Lower lobe of right lung (tissue), 2 donors: ENCODE measurements at regions not wholly inside any gene's neighbourhood (a gene's known extent, or its start where the extent isn't known, plus 50 kb on each side); places are given as distances from the start of the nearest gene placed in this dataset.

Experiments
- ATAC-seq, 2 donors: fragments of 200-7000 bp; cut with Tn5 transposase; one replicate each; pipeline ENCODE4 v1.9.1; 2020 to 2022; ENCODE audit warnings: mild to moderate bottlenecking in 2 of 2, moderate library complexity in 2 of 2
- DNase-seq: peaks from one replicate; pipeline ENCODE4 v3.0.0-alpha.2; 2020
- H3K27ac ChIP-seq: fragments of 200-600 bp; one replicate; pipeline ENCODE4 v1.8.0; 2022
- H3K27me3 ChIP-seq: fragments of 200-600 bp; one replicate; pipeline ENCODE4 v1.8.0; 2022; ENCODE audit warnings: low read depth
- H3K36me3 ChIP-seq: fragments of 200-600 bp; one replicate; pipeline ENCODE4 v1.8.0; 2022; ENCODE audit warnings: mild to moderate bottlenecking
- H3K4me1 ChIP-seq: fragments of 200-600 bp; one replicate; pipeline ENCODE4 v1.8.0; 2022
- H3K4me3 ChIP-seq: fragments of 200-600 bp; one replicate; pipeline ENCODE4 v1.8.0; 2022; ENCODE audit warnings: mild to moderate bottlenecking
- H3K9me3 ChIP-seq: fragments of 200-600 bp; one replicate; pipeline ENCODE4 v1.8.0; 2022
- CTCF ChIP-seq: fragments of 200-600 bp; IDR thresholded peaks from one replicate; pipeline ENCODE4 v1.8.0; 2022; ENCODE audit warnings: antibody characterized with exemption, mild to moderate bottlenecking
- intact Hi-C: fragments of 100-400 bp; cut with DNase I; formaldehyde crosslinking; loops from one replicate; pipeline ENCODE4 v1.11.0; 2022
- donor health status: DM: no; HTN: yes; CAD: no; lungs with severe emphysema.

- Histone ChIP-seq H3K27ac (no peak overlapping the region), H3K4me1 (no peaks in the 10 kb centered on the region), H3K27me3 (no peaks in the 10 kb centered on the region), H3K9me3 (no peaks in the 10 kb centered on the region), H3K4me3 (no peak overlapping the region), H3K36me3 (no peaks in the 10 kb centered on the region)
- DNase-seq (no peak), ATAC-seq (no peak)
- no peak for TF ChIP-seq CTCF
- intact Hi-C loops = no loop called here
Measured at GRCh38 chr9:84079994-84080393, 99.4 kb downstream of the RMI1 start.

GRCh38 chr9:84101964-84102632, 121.5 kb downstream of the RMI1 start:
- DNase-seq (no peak), ATAC-seq (no peak)
- Histone ChIP-seq H3K27ac (no peak overlapping the region), H3K36me3 (no peaks in the 10 kb centered on the region), H3K4me3 (peak overlapping the region; percentile 8), H3K9me3 (no peaks in the 10 kb centered on the region), H3K4me1 (no peaks in the 10 kb centered on the region), H3K27me3 (peaks cover 6% of the 10 kb centered on the region)
- no peak for TF ChIP-seq CTCF
- intact Hi-C loops = no loop called here

- no peaks in the 10 kb centered on the region for H3K4me1 ChIP-seq
- H3K9me3 ChIP-seq = no peaks in the 10 kb centered on the region
- H3K4me3 ChIP-seq = no peak overlapping the region
- intact Hi-C loops = no loop called here
- DNase-seq = no peak
- ATAC-seq = no peak
- TF ChIP-seq CTCF = no peak
- no peaks in the 10 kb centered on the region for H3K36me3 ChIP-seq
- no peak overlapping the region for H3K27ac ChIP-seq
- peaks cover 6% of the 10 kb centered on the region for H3K27me3 ChIP-seq
Measured at GRCh38 chr9:84103651-84104377, 123.2 kb downstream of the RMI1 start.

GRCh38 chr9:84107081-84107480, 126.5 kb downstream of the RMI1 start:
- intact Hi-C loops = no loop called here
- peaks cover under 1% of the 10 kb centered on the region for H3K27me3 ChIP-seq
- ATAC-seq (no peak), DNase-seq (no peak)
- H3K9me3 ChIP-seq = no peaks in the 10 kb centered on the region
- TF ChIP-seq CTCF = no peak
- no peaks in the 10 kb centered on the region for H3K4me1 ChIP-seq
- H3K36me3 ChIP-seq = no peaks in the 10 kb centered on the region
- H3K4me3 ChIP-seq = no peak overlapping the region
- H3K27ac ChIP-seq = no peak overlapping the region

DNA sequence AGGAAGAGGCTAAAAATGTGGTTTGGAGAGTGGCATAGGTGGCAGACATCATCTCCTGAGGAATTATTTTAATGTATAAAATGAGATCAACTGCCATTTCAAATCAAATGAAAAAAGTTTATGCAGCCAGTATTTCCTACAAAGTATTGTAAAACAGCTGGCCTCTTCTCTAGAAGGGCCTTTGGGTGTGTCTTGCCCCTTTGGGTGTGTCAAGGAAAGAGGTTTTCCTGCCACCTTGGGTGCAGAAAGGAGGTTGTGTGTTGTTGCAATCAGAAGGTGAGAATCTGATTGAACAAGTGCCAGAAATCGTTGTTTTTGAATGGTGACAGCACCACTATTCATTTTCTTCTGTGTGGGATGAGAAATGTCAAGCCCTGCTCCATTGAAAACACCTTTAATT, 127.4 kb downstream of the RMI1 start:
- no peak overlapping the region for H3K27ac ChIP-seq
- H3K4me1 ChIP-seq = no peaks in the 10 kb centered on the region
- H3K27me3 ChIP-seq = no peaks in the 10 kb centered on the region
- DNase-seq = no peak
- intact Hi-C loops = no loop called here
- no peaks in the 10 kb centered on the region for H3K9me3 ChIP-seq
- TF ChIP-seq CTCF = no peak
- H3K36me3 ChIP-seq = no peaks in the 10 kb centered on the region
- H3K4me3 ChIP-seq = no peak overlapping the region
- ATAC-seq = no peak
